LNCaP clone FGC (cell line): ENCODE measurements at regions not wholly inside any gene's neighbourhood (a gene's known extent, or its start where the extent isn't known, plus 50 kb on each side); places are given as distances from the start of the nearest gene placed in this dataset.

Experiments
- DNase-seq: peaks from one replicate; pipeline ENCODE4 v3.0.0-alpha.2; 2011; ENCODE audit warnings: low read depth
- H3K4me3 ChIP-seq: 2 replicates; pipeline ENCODE4 v1.5.1; 2011; ENCODE audit warnings: mild to moderate bottlenecking, low read depth, low read length, control low read depth
- TF ChIP-seq, protein P1 (sequence below): IDR thresholded peaks from 2 replicates; pipeline ENCODE4 v1.5.1; 2012; ENCODE audit warnings: mild to moderate bottlenecking; ENCODE audit not compliant: control insufficient read depth, insufficient read depth; ENCODE audit errors: extremely low read depth

DNA sequence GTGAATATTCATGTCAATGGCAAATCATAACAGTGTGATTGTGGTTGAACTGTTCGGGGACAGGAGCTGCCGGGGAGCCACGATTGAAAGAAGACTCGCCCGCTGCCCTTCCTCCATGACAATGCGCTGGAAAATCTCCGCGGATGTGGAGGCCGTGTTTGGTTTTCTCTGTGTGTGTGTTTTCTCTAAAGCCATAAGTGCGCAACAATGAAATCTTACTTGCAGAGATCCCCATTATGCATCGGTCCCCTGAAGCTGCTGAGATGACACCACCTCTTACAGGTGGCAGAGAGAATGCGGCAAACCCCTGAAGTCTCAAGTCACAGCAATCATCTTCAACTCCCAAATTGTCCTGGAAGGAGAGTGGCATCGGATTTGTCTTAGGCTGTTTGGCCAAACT lies 442.3 kb upstream of the MKI67 start:
- no peak for DNase-seq
- TF ChIP-seq, protein P1, sequence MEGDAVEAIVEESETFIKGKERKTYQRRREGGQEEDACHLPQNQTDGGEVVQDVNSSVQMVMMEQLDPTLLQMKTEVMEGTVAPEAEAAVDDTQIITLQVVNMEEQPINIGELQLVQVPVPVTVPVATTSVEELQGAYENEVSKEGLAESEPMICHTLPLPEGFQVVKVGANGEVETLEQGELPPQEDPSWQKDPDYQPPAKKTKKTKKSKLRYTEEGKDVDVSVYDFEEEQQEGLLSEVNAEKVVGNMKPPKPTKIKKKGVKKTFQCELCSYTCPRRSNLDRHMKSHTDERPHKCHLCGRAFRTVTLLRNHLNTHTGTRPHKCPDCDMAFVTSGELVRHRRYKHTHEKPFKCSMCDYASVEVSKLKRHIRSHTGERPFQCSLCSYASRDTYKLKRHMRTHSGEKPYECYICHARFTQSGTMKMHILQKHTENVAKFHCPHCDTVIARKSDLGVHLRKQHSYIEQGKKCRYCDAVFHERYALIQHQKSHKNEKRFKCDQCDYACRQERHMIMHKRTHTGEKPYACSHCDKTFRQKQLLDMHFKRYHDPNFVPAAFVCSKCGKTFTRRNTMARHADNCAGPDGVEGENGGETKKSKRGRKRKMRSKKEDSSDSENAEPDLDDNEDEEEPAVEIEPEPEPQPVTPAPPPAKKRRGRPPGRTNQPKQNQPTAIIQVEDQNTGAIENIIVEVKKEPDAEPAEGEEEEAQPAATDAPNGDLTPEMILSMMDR: no peak
- H3K4me3 ChIP-seq: no peak overlapping the region

DNA sequence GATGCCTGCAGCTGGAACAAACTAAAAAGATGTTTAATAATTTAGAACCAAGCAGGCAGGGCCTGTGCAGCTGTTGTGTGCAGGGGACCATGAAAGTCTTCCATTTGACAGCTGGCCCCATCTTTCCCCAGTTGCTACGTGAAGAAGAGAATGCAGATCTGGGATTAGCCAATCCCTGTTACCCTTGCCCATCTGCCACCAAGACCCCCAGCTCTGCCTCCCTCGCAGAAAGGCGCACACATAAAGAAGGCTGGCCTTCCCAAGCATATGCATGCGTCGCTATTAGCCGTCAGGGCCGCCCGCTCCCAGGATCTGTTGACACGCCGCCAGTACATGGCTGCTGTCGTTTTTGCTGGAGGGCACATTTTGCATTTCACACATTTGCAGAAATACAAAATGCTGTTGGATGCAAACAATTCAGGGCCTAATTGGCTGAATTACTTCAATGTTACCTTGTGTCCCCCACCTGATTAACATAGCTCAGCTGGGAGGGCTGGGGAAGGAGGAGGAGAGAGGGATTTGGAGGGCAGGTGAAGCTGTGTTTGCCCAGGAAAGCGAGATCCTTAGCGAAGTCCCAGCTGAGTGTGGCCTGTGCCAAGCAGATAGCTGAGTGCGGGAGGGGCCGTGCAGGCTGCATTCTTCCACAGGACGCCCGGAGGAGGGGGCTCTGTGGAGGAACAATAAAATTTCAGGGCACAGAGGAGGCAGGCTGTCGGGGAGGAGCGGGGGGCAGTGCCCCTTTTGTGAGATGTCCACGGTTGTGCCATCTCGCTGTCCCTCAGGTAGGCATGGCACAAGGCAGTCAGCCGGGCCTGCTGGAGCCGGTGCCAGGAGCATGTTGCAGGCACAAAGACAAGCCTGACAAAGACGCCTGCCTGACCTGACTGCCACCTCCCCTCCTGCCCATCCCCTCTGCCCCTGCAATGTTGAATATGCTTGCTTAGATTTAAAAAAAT lies 443.0 kb upstream of the MKI67 start:
- no peak for DNase-seq

DNA sequence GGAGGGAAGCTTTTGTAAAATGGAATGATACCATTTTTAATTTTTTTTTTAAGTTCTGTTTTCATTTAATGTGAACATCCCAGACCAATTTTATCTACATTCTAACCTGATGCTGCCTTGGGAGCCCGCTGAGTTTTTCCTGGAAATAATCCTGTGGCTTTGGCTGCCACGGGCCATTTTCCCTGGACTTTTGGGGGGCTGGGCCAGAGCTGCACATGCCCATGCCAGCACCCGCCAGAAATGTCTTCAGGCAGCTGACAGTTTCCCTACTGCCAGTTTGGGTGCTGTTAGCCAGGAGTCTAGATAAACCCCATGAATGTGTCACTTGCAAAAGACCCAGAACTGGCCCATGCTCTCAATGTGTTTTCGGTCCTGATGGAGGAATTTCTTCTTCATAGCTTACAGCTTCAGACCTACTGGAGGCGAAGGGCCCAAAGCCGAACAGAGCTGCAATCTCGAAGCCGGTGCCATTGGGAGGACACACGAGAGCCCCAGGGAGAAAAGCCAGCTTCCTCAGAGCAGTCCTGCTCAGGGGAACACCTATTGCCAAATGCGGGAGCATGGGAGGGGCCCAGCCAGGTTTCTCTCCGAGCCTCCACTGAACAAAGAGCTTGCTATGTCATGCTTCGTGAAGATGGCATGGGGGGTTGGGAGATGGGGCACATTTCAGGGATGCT lies 444.2 kb upstream of the MKI67 start:
- DNase-seq: no peak
- H3K4me3 ChIP-seq: no peak overlapping the region
- TF ChIP-seq, protein P1: no peak

More for the DNA sequence above, 443.0 kb upstream of the MKI67 start:
- no peak overlapping the region for H3K4me3 ChIP-seq
- TF ChIP-seq, protein P1: no peak

- DNase-seq: no peak
- TF ChIP-seq, protein P1: no peak
- no peak overlapping the region for H3K4me3 ChIP-seq
Observed at GRCh38 chr10:128571071-128571470, 444.8 kb upstream of the MKI67 start.

DNA sequence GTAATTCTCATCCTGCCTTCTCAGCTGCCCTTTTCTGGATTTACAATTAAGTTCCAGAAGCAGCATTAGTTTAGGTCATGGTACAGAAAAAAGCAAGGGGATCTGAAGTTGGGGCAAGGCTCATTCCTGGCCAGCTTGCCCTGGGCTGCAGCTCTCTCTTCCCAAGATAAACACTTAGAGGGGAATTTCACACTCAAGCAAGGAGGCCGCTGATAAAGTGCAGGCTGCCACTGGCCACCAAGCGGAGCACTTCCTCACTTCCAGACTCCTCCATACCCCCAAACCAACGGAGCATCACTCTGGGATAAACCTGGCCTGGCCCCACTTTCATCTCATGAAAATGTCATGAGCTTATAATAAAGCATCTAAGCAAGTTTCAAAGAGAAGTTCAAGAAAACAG lies 445.5 kb upstream of the MKI67 start:
- DNase-seq: no peak
- TF ChIP-seq, protein P1: no peak

DNA sequence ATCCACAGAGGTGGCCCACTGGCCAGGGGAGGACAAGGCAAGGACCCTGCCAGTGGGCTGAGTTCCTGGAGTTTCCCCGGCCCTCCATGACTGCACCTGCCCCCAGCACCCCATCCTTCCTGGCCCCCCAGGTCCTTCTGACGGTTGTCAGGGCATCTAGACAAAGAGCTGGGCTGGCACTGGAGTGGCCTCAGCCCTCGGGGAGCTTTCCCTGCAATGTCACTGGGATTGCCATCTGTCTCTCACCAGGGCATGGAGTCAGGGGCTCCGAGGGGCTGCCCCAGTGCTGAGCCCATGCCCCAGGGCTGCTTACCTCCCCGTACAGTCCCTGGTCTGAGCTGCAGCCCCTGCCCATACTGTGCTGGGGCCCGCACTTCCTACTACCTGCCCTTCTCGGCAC lies 446.5 kb upstream of the MKI67 start:
- H3K4me3 ChIP-seq: no peak overlapping the region
- no peak for DNase-seq
- TF ChIP-seq, protein P1: no peak

More for the DNA sequence above, 445.5 kb upstream of the MKI67 start:
- no peak overlapping the region for H3K4me3 ChIP-seq
